Neural cell (in vitro differentiated cells): ENCODE measurements at regions not wholly inside any gene's neighbourhood (a gene's known extent, or its start where the extent isn't known, plus 50 kb on each side); places are given as distances from the start of the nearest gene placed in this dataset.

ENCODE experiments used
- H2AFZ ChIP-seq: fragments of 200-600, 300-800 bp; sonication (generic), shearing (Covaris generic); 2 replicates; pipeline ENCODE4 v1.6.0; 2014; ENCODE audit warnings: low read depth, mild to moderate bottlenecking, antibody characterized with exemption, low read length, moderate library complexity
- H3F3A ChIP-seq: fragments of 200-600 bp; shearing (Covaris generic); 2 replicates; pipeline ENCODE4 v1.6.1; 2016; ENCODE audit warnings: mild to moderate bottlenecking, moderate library complexity, mixed read lengths, antibody characterized with exemption, low read length; ENCODE audit not compliant: insufficient read depth, poor library complexity, severe bottlenecking
- H3K27ac ChIP-seq: fragments of 200-600, 300-800 bp; sonication (generic), shearing (Covaris generic); 2 replicates; pipeline ENCODE4 v1.5.1; 2014; ENCODE audit warnings: mild to moderate bottlenecking, low read length, moderate library complexity
- H3K27me3 ChIP-seq: fragments of 300-800, 200-600 bp; sonication (generic), shearing (Covaris generic); 2 replicates; pipeline ENCODE4 v1.6.0; 2014; ENCODE audit warnings: mild to moderate bottlenecking, low read depth, low read length, moderate library complexity; ENCODE audit not compliant: insufficient read depth
- H3K36me3 ChIP-seq: fragments of 300-800, 200-600 bp; sonication (generic), shearing (Covaris generic); 2 replicates; pipeline ENCODE4 v1.5.1; 2014; ENCODE audit warnings: mild to moderate bottlenecking, antibody characterized with exemption, low read length, moderate library complexity; ENCODE audit not compliant: insufficient read depth
- H3K4me2 ChIP-seq: fragments of 300-800, 200-600 bp; sonication (generic), shearing (Covaris generic); 2 replicates; pipeline ENCODE4 v1.6.0; 2014; ENCODE audit warnings: mild to moderate bottlenecking, low read length
- H3K4me3 ChIP-seq: fragments of 300-800, 200-600 bp; sonication (generic), shearing (Covaris generic); 2 replicates; pipeline ENCODE4 v1.5.1; 2014; ENCODE audit warnings: mild to moderate bottlenecking, low read length, moderate library complexity
- H3K79me2 ChIP-seq: fragments of 200-600 bp; shearing (Covaris generic); replicated peaks from 2 replicates; pipeline ENCODE4 v1.6.0; 2014; ENCODE audit warnings: mild to moderate bottlenecking, low read length, moderate library complexity; ENCODE audit not compliant: insufficient read depth
- H3K9ac ChIP-seq: fragments of 300-800, 200-600 bp; sonication (generic), shearing (Covaris generic); 2 replicates; pipeline ENCODE4 v1.6.1; 2016; ENCODE audit warnings: mild to moderate bottlenecking, low read length, mixed read lengths
- H3K9me2 ChIP-seq: fragments of 200-600 bp; shearing (Covaris generic); 2 replicates; pipeline ENCODE4 v1.6.1; 2016; ENCODE audit warnings: mild to moderate bottlenecking, low read length, mixed read lengths; ENCODE audit not compliant: insufficient read depth
- H3K9me3 ChIP-seq: fragments of 200-600, 300-800 bp; sonication (generic), shearing (Covaris generic); 2 replicates; pipeline ENCODE4 v1.6.1; 2016; ENCODE audit warnings: mild to moderate bottlenecking, mixed run types, low read length, moderate library complexity, mixed read lengths
- H4K20me1 ChIP-seq: fragments of 200-600 bp; shearing (Covaris generic); 2 replicates; pipeline ENCODE4 v1.6.1; 2016; ENCODE audit warnings: mild to moderate bottlenecking, mixed run types; ENCODE audit not compliant: insufficient read depth
- EP300 ChIP-seq: fragments of 450-650 bp; conservative IDR thresholded peaks from 2 replicates; pipeline ENCODE4 v1.6.1; 2014; ENCODE audit warnings: antibody characterized with exemption, mild to moderate bottlenecking, moderate library complexity; ENCODE audit not compliant: poor library complexity, severe bottlenecking
- EZH2 ChIP-seq: fragments of 200-600, 300-800 bp; shearing (Covaris generic), sonication (generic); IDR thresholded peaks from 2 replicates; pipeline ENCODE4 v1.6.1; 2014; ENCODE audit warnings: antibody characterized with exemption, low read length, borderline replicate concordance, mild to moderate bottlenecking; ENCODE audit not compliant: insufficient read depth, poor library complexity, severe bottlenecking
- MXI1 ChIP-seq: fragments of 450-650 bp; conservative IDR thresholded peaks from 2 replicates; pipeline ENCODE4 v1.6.1; 2014; ENCODE audit warnings: antibody characterized with exemption, mild to moderate bottlenecking; ENCODE audit not compliant: poor library complexity, severe bottlenecking
- POLR2AphosphoS5 ChIP-seq: IDR thresholded peaks from 2 replicates; pipeline ENCODE4 v1.6.1; 2012
- RAD21 ChIP-seq: fragments of 450-650 bp; conservative IDR thresholded peaks from 2 replicates; pipeline ENCODE4 v1.6.1; 2014; ENCODE audit warnings: antibody characterized with exemption, mild to moderate bottlenecking, moderate library complexity
- SMC3 ChIP-seq: fragments of 450-650 bp; conservative IDR thresholded peaks from 2 replicates; pipeline ENCODE4 v1.6.1; 2014; ENCODE audit warnings: antibody characterized with exemption, mild to moderate bottlenecking, moderate library complexity; ENCODE audit not compliant: poor library complexity
- TAF1 ChIP-seq: IDR thresholded peaks from 2 replicates; pipeline ENCODE4 v1.6.1; 2012; ENCODE audit warnings: low read depth
- TF ChIP-seq, protein P1 (sequence below): IDR thresholded peaks from 2 replicates; pipeline ENCODE4 v1.6.1; 2012; ENCODE audit warnings: borderline replicate concordance
- TF ChIP-seq, protein P2 (sequence below): fragments of 450-650 bp; IDR thresholded peaks from 2 replicates; pipeline ENCODE4 v1.5.1; 2014; ENCODE audit warnings: antibody characterized with exemption, mild to moderate bottlenecking, moderate library complexity; ENCODE audit not compliant: poor library complexity, severe bottlenecking

DNA sequence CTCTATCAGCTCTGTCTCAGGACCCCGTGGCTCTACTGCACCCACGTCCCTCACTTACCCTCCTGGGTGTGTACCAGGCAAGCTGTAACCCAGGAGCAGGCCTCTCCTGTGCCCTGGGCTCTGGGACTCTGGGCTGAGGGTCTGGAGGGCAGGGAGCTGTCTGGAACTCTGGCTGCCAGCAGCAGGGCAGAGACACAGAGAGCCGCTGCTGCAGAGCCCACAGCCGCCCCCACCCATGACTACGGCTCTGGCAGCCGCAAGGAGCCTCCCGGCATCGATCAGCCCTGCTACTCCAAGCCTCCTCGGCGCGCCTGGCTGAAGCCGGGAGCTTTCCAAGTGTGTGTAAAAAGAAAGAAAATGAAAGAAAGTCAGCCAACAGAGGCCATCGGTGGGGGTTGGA lies 103.7 kb upstream of the ATP2B2 start:
- no peak overlapping the region for H3K4me2 ChIP-seq
- no peak overlapping the region for H2AFZ ChIP-seq
- H3K27ac ChIP-seq: no peak overlapping the region

DNA sequence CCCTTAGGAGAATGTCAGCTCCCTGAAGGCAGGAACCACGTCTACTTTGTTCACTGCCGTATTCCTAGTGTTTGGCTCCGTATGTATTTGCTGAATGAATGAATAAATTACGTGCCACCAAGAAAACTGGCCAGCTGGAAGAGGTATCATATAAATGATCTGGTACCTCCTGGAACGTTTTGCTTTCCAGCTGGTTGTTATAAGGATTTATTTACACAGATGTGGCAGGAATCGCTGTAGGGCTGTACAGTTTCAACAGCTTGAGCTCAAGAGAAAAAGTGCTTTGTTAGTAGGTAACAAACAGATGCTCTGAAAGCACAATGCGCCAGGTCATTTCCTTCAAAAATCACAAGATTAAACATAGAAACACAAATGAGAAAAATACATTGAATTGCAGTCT lies 108.8 kb upstream of the ATP2B2 start:
- no peak for TF ChIP-seq MXI1
- no peak for TF ChIP-seq POLR2AphosphoS5
- TF ChIP-seq, protein P1, sequence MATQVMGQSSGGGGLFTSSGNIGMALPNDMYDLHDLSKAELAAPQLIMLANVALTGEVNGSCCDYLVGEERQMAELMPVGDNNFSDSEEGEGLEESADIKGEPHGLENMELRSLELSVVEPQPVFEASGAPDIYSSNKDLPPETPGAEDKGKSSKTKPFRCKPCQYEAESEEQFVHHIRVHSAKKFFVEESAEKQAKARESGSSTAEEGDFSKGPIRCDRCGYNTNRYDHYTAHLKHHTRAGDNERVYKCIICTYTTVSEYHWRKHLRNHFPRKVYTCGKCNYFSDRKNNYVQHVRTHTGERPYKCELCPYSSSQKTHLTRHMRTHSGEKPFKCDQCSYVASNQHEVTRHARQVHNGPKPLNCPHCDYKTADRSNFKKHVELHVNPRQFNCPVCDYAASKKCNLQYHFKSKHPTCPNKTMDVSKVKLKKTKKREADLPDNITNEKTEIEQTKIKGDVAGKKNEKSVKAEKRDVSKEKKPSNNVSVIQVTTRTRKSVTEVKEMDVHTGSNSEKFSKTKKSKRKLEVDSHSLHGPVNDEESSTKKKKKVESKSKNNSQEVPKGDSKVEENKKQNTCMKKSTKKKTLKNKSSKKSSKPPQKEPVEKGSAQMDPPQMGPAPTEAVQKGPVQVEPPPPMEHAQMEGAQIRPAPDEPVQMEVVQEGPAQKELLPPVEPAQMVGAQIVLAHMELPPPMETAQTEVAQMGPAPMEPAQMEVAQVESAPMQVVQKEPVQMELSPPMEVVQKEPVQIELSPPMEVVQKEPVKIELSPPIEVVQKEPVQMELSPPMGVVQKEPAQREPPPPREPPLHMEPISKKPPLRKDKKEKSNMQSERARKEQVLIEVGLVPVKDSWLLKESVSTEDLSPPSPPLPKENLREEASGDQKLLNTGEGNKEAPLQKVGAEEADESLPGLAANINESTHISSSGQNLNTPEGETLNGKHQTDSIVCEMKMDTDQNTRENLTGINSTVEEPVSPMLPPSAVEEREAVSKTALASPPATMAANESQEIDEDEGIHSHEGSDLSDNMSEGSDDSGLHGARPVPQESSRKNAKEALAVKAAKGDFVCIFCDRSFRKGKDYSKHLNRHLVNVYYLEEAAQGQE: no peak
- TF ChIP-seq RAD21: no peak
- TF ChIP-seq EZH2: no peak
- TF ChIP-seq SMC3: no peak
- TF ChIP-seq, protein P2, sequence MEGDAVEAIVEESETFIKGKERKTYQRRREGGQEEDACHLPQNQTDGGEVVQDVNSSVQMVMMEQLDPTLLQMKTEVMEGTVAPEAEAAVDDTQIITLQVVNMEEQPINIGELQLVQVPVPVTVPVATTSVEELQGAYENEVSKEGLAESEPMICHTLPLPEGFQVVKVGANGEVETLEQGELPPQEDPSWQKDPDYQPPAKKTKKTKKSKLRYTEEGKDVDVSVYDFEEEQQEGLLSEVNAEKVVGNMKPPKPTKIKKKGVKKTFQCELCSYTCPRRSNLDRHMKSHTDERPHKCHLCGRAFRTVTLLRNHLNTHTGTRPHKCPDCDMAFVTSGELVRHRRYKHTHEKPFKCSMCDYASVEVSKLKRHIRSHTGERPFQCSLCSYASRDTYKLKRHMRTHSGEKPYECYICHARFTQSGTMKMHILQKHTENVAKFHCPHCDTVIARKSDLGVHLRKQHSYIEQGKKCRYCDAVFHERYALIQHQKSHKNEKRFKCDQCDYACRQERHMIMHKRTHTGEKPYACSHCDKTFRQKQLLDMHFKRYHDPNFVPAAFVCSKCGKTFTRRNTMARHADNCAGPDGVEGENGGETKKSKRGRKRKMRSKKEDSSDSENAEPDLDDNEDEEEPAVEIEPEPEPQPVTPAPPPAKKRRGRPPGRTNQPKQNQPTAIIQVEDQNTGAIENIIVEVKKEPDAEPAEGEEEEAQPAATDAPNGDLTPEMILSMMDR: no peak
- TF ChIP-seq TAF1: no peak
- no peak for TF ChIP-seq EP300
- Histone ChIP-seq H3K4me3 (no peak overlapping the region), H3K4me2 (no peak overlapping the region), H3F3A (no peaks in the 10 kb centered on the region), H3K36me3 (no peaks in the 10 kb centered on the region), H3K9me3 (peaks cover 4% of the 10 kb centered on the region), H3K27ac (no peak overlapping the region), H2AFZ (no peak overlapping the region), H4K20me1 (no peaks in the 10 kb centered on the region), H3K27me3 (no peaks in the 10 kb centered on the region), H3K9ac (no peak overlapping the region), H3K79me2 (no peaks in the 10 kb centered on the region), H3K9me2 (no peaks in the 10 kb centered on the region)

More for the DNA sequence above, 103.7 kb upstream of the ATP2B2 start:
- Histone ChIP-seq H3K4me3 (no peak overlapping the region), H3F3A (no peaks in the 10 kb centered on the region), H3K9ac (no peak overlapping the region), H3K9me3 (peaks cover 4% of the 10 kb centered on the region), H3K36me3 (no peaks in the 10 kb centered on the region), H3K9me2 (no peaks in the 10 kb centered on the region), H3K79me2 (no peaks in the 10 kb centered on the region), H3K27me3 (no peaks in the 10 kb centered on the region), H4K20me1 (no peaks in the 10 kb centered on the region)
- TF ChIP-seq, protein P1: no peak
- no peak for TF ChIP-seq MXI1
- TF ChIP-seq TAF1: no peak
- no peak for TF ChIP-seq EZH2
- TF ChIP-seq RAD21: no peak
- TF ChIP-seq, protein P2: no peak
- no peak for TF ChIP-seq SMC3
- no peak for TF ChIP-seq POLR2AphosphoS5
- no peak for TF ChIP-seq EP300
